ENCODE measurements at regions not wholly inside any gene's neighbourhood (a gene's known extent, or its start where the extent isn't known, plus 50 kb on each side); places are given as distances from the start of the nearest gene placed in this dataset.

- ChIA-PET POLR2A (ENCODE audit: low non-redundant PET) (no interaction called here), CTCF (interaction anchor here (0.6 kb wide), 1 partner anchor 90 kb away, joined by 3 read pairs; no protein-coding TSS in a partner anchor)
- H3K27ac ChIP-seq: no peak overlapping the region
- no peak for TF ChIP-seq CTCF (conservative IDR thresholded peaks at IDR 0.05; ENCODE audit: low read depth)
- no peak for DNase-seq (ENCODE audit: low spot score)
These were observed 710.6 kb downstream of the MATN1 start for GRCh38 chr1:30012455-30013440.

- POLR2A ChIA-PET (ENCODE audit: low non-redundant PET): no interaction called here
- no peak for TF ChIP-seq CTCF (conservative IDR thresholded peaks at IDR 0.05; ENCODE audit: low read depth)
- CTCF ChIA-PET: no interaction called here
- no peak overlapping the region for H3K27ac ChIP-seq
- DNase-seq (ENCODE audit: low spot score): no peak
These were observed 711.4 kb downstream of the MATN1 start for GRCh38 chr1:30011970-30012369.

GRCh38 chr1:30010506-30011106 is 712.8 kb downstream of the MATN1 start:
- no peak for TF ChIP-seq CTCF (conservative IDR thresholded peaks at IDR 0.05; ENCODE audit: low read depth)
- no peak overlapping the region for H3K27ac ChIP-seq
- DNase-seq (ENCODE audit: low spot score): no peak
- CTCF ChIA-PET: no interaction called here
- POLR2A ChIA-PET (ENCODE audit: low non-redundant PET): no interaction called here

DNA sequence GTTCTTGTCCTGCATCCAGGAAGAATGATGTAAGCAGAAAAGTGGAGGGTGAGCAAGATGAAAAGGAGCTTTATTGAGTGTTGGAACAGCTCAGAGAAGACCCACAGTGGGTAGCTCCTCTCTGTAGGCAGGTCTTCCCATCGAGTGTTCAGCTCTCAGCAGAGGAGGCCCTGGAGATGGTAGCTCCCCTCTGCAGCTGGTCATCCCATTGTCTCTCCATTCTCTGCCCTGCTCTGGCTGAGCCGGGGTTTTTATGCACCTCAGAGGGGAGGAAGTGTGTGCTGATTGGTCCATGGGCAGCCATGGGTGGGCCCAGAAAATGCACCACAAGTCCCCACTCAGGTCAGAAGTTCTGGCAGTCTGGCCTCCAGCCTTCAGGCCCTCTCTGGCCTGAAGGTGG is 713.7 kb downstream of the MATN1 start:
- H3K27ac ChIP-seq: no peak overlapping the region
- POLR2A ChIA-PET (ENCODE audit: low non-redundant PET): no interaction called here
- no peak for DNase-seq (ENCODE audit: low spot score)
- TF ChIP-seq CTCF (conservative IDR thresholded peaks at IDR 0.05; ENCODE audit: low read depth): no peak
- CTCF ChIA-PET: interaction anchor here (0.7 kb wide), 1 partner anchor 32 kb away, joined by 3 read pairs; no protein-coding TSS in a partner anchor

DNA sequence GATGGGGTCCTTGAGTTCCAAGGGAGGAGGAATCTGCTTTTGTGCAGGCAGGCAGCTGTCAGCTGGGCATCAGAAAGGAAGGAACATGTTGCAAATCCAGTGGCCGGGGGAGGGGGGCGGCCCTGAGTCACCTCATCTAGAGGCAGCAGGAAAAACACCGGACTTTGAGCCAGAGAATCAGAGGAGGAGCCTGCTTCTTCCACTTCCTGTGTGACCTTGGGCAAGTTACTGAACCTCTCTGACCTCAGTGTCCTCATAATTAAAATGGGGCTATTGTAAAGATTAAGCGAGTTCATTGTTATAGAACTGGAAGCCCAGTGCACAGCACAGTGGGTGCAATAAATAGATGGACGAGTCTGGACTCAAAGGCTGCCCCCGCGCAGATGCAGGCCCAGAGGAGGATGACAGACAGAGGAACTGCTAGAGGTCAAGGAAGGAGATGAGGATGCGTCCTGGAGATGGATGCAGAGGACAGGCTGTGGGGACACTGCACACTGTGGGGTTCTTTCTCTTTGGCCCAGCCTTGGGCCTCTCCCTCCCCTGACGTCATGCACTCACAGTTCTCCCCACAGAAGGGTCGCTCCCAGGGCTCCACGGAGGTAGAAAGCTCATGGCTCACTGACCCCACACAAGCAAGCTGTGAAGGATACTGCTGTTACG is 714.3 kb downstream of the MATN1 start:
- peak; percentile 13 for DNase-seq (ENCODE audit: low spot score)
- ChIA-PET CTCF (interaction anchor here (0.7 kb wide), 1 partner anchor 32 kb away, joined by 3 read pairs; no protein-coding TSS in a partner anchor), POLR2A (ENCODE audit: low non-redundant PET) (no interaction called here)
- TF ChIP-seq CTCF (conservative IDR thresholded peaks at IDR 0.05; ENCODE audit: low read depth): no peak
- no peak overlapping the region for H3K27ac ChIP-seq

GRCh38 chr1:30008372-30008997 is 714.9 kb downstream of the MATN1 start:
- ChIA-PET CTCF (interaction anchor here (0.5 kb wide), 1 partner anchor 71 kb away, joined by 3 read pairs; no protein-coding TSS in a partner anchor), POLR2A (ENCODE audit: low non-redundant PET) (no interaction called here)
- H3K27ac ChIP-seq: no peak overlapping the region
- DNase-seq (ENCODE audit: low spot score): no peak
- TF ChIP-seq CTCF (conservative IDR thresholded peaks at IDR 0.05; ENCODE audit: low read depth): no peak

All from RWPE1 (cell line).